ENCODE measurements at regions not wholly inside any gene's neighbourhood (a gene's known extent, or its start where the extent isn't known, plus 50 kb on each side); places are given as distances from the start of the nearest gene placed in this dataset.

GRCh38 chr21:43361127-43361492, 65.8 kb downstream of the SIK1 start:
- H3K27me3 ChIP-seq (ENCODE audit: control insufficient read depth, insufficient read depth, low read length): no peaks in the 10 kb centered on the region
- TF ChIP-seq CTCF (IDR thresholded peaks at IDR 0.05; ENCODE audit: insufficient read depth, low read length, severe bottlenecking): peak; percentile 24
- peak; percentile 33 for DNase-seq (ENCODE audit: low read depth)
- H3K4me3 ChIP-seq (ENCODE audit: low read depth, low read length): no peak overlapping the region
- no peak for FAIRE-seq
- H3K36me3 ChIP-seq (ENCODE audit: control insufficient read depth, insufficient read depth, low read length): no peaks in the 10 kb centered on the region

- DNase-seq (ENCODE audit: low read depth) (no peak), FAIRE-seq (no peak)
- no peak for TF ChIP-seq CTCF (IDR thresholded peaks at IDR 0.05; ENCODE audit: insufficient read depth, low read length, severe bottlenecking)
- Histone ChIP-seq H3K4me3 (ENCODE audit: low read depth, low read length) (no peak overlapping the region), H3K27me3 (ENCODE audit: control insufficient read depth, insufficient read depth, low read length) (no peaks in the 10 kb centered on the region), H3K36me3 (ENCODE audit: control insufficient read depth, insufficient read depth, low read length) (no peaks in the 10 kb centered on the region)
These were observed 66.3 kb downstream of the SIK1 start for GRCh38 chr21:43360441-43361126.

- DNase-seq (ENCODE audit: low read depth) (no peak), FAIRE-seq (peak; percentile 43)
- TF ChIP-seq CTCF (IDR thresholded peaks at IDR 0.05; ENCODE audit: insufficient read depth, low read length, severe bottlenecking): no peak
These were observed 67.8 kb downstream of the SIK1 start for GRCh38 chr21:43358940-43359822.

GRCh38 chr21:43357715-43358430, 69.1 kb downstream of the SIK1 start:
- DNase-seq (ENCODE audit: low read depth): no peak
- no peak for FAIRE-seq
- no peak for TF ChIP-seq CTCF (IDR thresholded peaks at IDR 0.05; ENCODE audit: insufficient read depth, low read length, severe bottlenecking)
- Histone ChIP-seq H3K27me3 (ENCODE audit: control insufficient read depth, insufficient read depth, low read length) (no peaks in the 10 kb centered on the region), H3K4me3 (ENCODE audit: low read depth, low read length) (no peak overlapping the region), H3K36me3 (ENCODE audit: control insufficient read depth, insufficient read depth, low read length) (no peaks in the 10 kb centered on the region)

More at GRCh38 chr21:43358940-43359822, 67.8 kb downstream of the SIK1 start:
- Histone ChIP-seq H3K27me3 (ENCODE audit: control insufficient read depth, insufficient read depth, low read length) (no peaks in the 10 kb centered on the region), H3K4me3 (ENCODE audit: low read depth, low read length) (no peak overlapping the region), H3K36me3 (ENCODE audit: control insufficient read depth, insufficient read depth, low read length) (no peaks in the 10 kb centered on the region)

GRCh38 chr21:43355925-43356289, 71.0 kb downstream of the SIK1 start:
- FAIRE-seq: no peak
- no peak overlapping the region for H3K4me3 ChIP-seq (ENCODE audit: low read depth, low read length)
- no peak for TF ChIP-seq CTCF (IDR thresholded peaks at IDR 0.05; ENCODE audit: insufficient read depth, low read length, severe bottlenecking)
- H3K36me3 ChIP-seq (ENCODE audit: control insufficient read depth, insufficient read depth, low read length): no peaks in the 10 kb centered on the region
- DNase-seq (ENCODE audit: low read depth): no peak
- no peaks in the 10 kb centered on the region for H3K27me3 ChIP-seq (ENCODE audit: control insufficient read depth, insufficient read depth, low read length)

Data from bronchial epithelial cell (primary cell).